ENCODE measurements at regions not wholly inside any gene's neighbourhood (a gene's known extent, or its start where the extent isn't known, plus 50 kb on each side); places are given as distances from the start of the nearest gene placed in this dataset.
A peak's percentile ranks its signal among the peaks of the same experiment; 100 is the strongest.

DNA sequence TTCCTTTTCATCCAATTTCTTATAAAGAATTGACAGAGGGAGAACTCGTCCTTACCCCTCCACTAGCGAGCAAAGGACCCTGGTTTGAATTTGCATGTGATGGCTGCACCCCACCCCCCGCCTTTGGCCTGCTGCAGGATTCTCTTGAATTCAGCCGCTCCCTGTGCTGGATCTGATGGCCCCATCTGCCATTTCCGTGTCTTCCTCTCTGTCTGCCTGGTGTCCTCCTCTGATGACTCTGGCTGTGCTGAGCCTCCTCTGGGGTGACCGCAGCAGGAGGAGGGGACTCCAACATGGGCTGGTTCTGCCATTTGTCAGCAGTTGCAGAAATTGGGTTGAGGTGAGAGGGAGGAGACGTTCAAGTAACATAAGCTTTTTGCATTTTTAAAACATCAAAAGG, 188.8 kb downstream of the DLL1 start:
- DNase-seq, result no peak
- H3K4me1 ChIP-seq, result no peaks in the 10 kb centered on the region
- no peaks in the 10 kb centered on the region for H3K9me3 ChIP-seq
- no peaks in the 10 kb centered on the region for H3K36me3 ChIP-seq
- no peaks in the 10 kb centered on the region for H3K27me3 ChIP-seq
- no peak overlapping the region for H3K27ac ChIP-seq
- 74 to 82% methylated on average over 7 of the region's 7 CpGs for WGBS, 2 donors
- no peak overlapping the region for H3K4me3 ChIP-seq
- TF ChIP-seq EP300 (IDR thresholded peaks at IDR 0.05) (no peak), CTCF (IDR thresholded peaks at IDR 0.05) (no peak), POLR2A (IDR thresholded peaks at IDR 0.05) (no peak), POLR2AphosphoS5 (IDR thresholded peaks at IDR 0.05) (no peak)
- ATAC-seq (ENCODE audit: low FRiP score in 2 of 2), result no peak

GRCh38 chr6:170101281-170102035, 189.4 kb downstream of the DLL1 start:
- no peaks in the 10 kb centered on the region for H3K4me1 ChIP-seq
- WGBS, 2 donors, result 90 to 92% methylated on average over 10 to 17 of the region's 17 CpGs
- TF ChIP-seq POLR2A (IDR thresholded peaks at IDR 0.05), result no peak
- no peak for TF ChIP-seq EP300 (IDR thresholded peaks at IDR 0.05)
- TF ChIP-seq POLR2AphosphoS5 (IDR thresholded peaks at IDR 0.05), result no peak
- TF ChIP-seq CTCF (IDR thresholded peaks at IDR 0.05), result no peak

GRCh38 chr6:170100046-170100445, 190.8 kb downstream of the DLL1 start:
- 65 to 95% methylated on average over 8 of the region's 8 CpGs for WGBS, 2 donors
- ATAC-seq (ENCODE audit: low FRiP score in 2 of 2), result no peak
- Histone ChIP-seq H3K36me3 (no peaks in the 10 kb centered on the region), H3K9me3 (no peaks in the 10 kb centered on the region), H3K27me3 (no peaks in the 10 kb centered on the region), H3K27ac (no peak overlapping the region), H3K4me1 (no peaks in the 10 kb centered on the region), H3K4me3 (no peak overlapping the region)
- TF ChIP-seq POLR2AphosphoS5 (IDR thresholded peaks at IDR 0.05), result no peak
- no peak for TF ChIP-seq EP300 (IDR thresholded peaks at IDR 0.05)
- no peak for TF ChIP-seq CTCF (IDR thresholded peaks at IDR 0.05)
- TF ChIP-seq POLR2A (IDR thresholded peaks at IDR 0.05), result no peak
- no peak for DNase-seq

More at GRCh38 chr6:170101281-170102035, 189.4 kb downstream of the DLL1 start:
- Histone ChIP-seq H3K27ac (no peak overlapping the region), H3K9me3 (no peaks in the 10 kb centered on the region), H3K4me3 (no peak overlapping the region), H3K36me3 (no peaks in the 10 kb centered on the region), H3K27me3 (no peaks in the 10 kb centered on the region)
- peak in 1 of 2 donors; percentile 34 for ATAC-seq (ENCODE audit: low FRiP score in 2 of 2)
- peak; percentile 19 to 56 for DNase-seq

DNA sequence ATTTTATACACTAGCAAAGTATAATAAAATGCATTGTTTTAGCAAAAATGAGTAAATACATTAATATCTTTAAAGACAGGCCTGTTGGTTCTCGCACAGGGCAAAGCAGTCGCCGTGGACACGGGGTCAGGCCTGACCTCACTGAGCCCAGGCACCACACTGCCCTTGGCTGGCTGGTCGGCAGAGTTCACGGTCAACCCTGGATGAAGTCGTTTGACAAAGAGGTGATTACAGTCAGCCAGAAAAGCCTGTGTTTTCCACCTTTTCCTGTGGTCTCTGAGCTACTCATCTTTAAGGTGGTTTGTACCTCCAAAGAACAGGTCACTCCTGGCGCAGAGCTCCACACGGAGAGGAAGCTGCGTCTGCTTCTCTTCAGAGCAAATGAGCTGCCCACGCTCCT, 191.5 kb downstream of the DLL1 start:
- H3K4me3 ChIP-seq, result no peak overlapping the region
- ATAC-seq (ENCODE audit: low FRiP score in 2 of 2) (no peak), DNase-seq (peak; percentile 7 to 35)
- 88 to 90% methylated on average over 11 of the region's 11 CpGs for WGBS, 2 donors
- no peaks in the 10 kb centered on the region for H3K9me3 ChIP-seq
- H3K27me3 ChIP-seq, result no peaks in the 10 kb centered on the region
- no peaks in the 10 kb centered on the region for H3K36me3 ChIP-seq
- TF ChIP-seq CTCF (IDR thresholded peaks at IDR 0.05), result no peak
- no peak for TF ChIP-seq EP300 (IDR thresholded peaks at IDR 0.05)
- no peak for TF ChIP-seq POLR2AphosphoS5 (IDR thresholded peaks at IDR 0.05)
- TF ChIP-seq POLR2A (IDR thresholded peaks at IDR 0.05), result no peak
- no peaks in the 10 kb centered on the region for H3K4me1 ChIP-seq
- no peak overlapping the region for H3K27ac ChIP-seq

Measured in upper lobe of left lung (tissue), 6 donors.